GM19240 (cell line): ENCODE measurements at regions not wholly inside any gene's neighbourhood (a gene's known extent, or its start where the extent isn't known, plus 50 kb on each side); places are given as distances from the start of the nearest gene placed in this dataset.

Experiments
- DNase-seq: peaks from one replicate; pipeline ENCODE4 v3.0.0; 2011; ENCODE audit warnings: low spot score; ENCODE audit not compliant: insufficient read length

DNA sequence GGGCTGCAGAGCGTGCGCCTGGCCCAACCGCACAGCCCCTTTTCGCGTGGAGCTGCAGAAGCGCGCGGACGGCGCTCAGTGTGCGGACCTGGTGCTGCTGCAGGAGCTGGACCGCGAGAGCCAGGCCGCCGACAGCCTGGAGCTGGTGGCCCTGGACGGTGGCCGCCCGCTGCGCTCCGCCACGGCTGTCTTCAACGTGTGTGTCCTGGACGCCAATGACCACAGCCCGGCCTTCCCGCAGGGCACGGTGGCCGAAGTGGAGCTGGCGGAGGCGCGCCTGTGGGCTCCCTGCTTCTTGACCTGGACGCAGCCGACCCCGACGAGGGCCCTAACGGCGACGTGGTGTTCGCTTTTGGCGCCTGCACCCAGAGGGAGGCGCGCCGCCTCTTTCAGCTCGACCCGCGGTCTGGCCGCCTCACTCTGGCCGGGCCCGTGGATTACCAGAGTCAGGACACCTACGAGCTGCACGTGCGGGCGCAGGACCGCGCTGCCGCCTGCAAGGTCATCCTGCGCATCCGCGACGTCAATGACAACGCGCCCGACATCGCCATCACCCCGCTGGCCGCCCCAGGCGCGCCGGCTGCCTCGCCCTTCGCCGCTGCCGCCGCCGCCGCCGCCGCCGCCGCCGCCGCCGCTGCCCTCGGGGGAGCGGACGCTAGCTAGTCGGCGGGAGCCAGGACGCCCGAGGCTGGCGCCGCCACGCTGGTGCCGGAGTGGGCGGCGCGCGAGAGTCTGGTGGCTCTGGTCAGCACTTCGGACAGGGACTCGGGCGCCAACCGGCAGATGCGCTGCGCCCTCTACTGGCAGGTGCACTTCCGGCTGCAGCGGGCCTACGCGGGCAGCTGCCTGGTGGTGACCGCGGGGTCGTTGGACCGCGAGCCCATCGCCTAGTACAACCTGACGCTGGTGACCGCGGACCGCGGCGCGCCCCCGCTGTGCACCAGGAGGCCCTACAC, 172.2 kb downstream of the OLFM4 start:
- DNase-seq = no peak

DNA sequence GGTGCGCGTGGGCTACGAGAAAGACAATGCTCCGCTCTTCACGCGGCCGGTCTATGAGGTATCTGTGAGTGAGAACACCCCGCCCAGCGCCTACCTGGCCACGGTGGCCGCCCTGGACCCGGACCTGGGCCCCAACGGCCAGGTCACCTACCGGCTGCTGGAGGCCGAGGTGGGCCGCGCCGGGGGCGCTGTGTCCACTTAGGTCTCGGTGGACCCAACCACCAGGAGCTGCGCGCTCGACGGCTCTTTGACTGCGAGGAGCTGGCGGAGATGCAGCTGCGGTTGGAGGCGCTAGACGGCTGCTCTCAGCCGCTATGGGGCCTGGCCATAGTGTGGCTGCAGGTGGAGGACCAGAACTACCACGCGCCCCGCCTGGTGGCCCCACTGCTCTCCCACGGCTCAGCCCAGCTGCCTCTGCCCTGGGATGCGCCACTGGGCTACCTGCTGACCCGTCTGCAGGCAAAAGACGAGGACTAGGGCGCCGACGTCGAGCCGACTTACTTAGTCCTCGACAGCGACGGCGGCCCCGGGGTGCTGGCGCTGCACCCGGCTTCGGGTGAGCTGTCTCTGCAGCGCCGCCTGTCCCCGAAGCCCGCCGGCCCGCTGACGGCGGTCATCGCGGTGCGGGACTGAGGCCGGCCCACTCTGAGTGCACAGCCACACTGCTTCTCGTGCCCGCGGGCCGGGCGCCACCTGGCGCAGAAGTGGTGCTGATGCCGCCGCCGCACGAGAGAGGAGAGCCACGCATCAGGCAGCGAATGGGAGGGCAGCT, 173.0 kb downstream of the OLFM4 start:
- DNase-seq = no peak

DNA sequence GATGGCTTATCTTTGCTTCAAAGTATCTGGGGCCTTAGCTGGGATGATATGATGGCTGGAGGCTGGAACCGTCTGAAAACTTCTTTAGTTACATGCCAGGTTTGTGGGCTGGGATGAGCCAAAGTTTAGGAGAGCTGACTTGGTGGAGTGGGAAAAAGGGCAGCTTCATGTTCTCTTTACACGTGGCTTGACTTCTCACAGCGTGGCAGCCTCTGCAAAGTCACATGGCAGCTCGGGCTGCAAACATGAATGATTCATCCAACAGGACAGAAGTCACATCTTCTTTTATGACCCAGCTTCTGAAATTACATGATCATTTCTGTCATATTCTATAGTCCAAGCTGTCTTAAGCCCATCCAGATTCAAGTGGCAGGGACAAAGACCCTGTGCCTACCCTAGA, 176.0 kb downstream of the OLFM4 start:
- DNase-seq = no peak

DNA sequence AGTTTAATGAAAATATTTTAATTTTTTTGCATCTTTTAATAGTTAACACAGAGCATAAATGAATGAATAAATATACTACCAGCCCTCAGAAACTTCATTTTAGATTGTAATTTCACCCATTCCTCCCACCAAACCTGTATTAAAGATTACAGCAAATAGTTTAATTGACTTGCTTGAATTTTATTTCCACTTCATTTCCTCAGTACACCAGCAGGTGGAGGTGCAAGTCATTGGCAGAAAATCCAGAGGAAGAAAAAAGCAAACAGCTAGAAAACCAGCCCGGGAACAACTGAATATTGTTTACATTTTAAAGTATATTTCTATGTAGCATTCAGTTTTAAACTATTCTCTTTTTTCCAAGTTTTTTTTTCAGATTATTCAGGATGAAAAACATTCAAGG, 177.8 kb downstream of the OLFM4 start:
- no peak for DNase-seq

DNA sequence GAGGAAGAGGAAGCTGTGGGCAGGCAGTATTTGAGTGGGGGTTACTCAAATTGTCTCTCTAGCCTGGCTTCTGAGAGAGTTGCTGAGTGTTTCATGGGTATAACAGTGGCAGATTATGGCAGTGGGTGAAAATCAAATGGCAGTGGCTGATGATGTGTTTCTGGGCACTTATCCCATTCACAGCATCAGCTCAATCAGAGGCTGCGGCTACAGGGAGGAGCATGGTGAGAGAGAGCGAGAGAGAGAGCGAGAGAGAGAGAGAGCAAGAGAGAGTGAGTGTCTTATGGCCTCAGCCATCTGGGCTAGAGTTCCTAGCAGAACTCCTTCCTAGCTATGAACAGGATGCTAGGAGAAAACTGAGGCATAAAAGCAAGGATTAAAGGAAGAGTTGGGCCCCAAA, 178.9 kb downstream of the OLFM4 start:
- no peak for DNase-seq

DNA sequence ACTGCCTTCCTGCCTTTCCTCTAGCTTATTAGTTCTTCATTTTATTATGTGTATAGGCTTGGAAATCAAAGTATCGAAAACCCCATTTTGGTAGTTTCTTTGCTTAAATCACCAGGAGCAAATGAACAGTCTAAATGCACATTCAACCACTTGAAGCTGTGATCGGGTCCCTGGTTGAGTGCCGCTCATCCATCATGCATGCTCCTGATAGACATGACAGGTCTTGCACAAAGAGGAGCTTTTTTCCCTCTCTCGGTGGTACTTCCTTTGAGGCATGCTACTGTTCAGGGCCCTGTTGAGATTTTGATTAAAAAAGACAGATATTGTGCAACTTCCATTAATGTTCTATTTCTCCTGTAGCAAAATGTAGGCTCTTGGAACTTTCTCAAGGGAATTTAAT, 185.8 kb downstream of the OLFM4 start:
- DNase-seq = no peak

GRCh38 chr13:53215563-53215962, 186.9 kb downstream of the OLFM4 start:
- DNase-seq = no peak

GRCh38 chr13:53216773-53217172, 188.2 kb downstream of the OLFM4 start:
- DNase-seq = no peak

DNA sequence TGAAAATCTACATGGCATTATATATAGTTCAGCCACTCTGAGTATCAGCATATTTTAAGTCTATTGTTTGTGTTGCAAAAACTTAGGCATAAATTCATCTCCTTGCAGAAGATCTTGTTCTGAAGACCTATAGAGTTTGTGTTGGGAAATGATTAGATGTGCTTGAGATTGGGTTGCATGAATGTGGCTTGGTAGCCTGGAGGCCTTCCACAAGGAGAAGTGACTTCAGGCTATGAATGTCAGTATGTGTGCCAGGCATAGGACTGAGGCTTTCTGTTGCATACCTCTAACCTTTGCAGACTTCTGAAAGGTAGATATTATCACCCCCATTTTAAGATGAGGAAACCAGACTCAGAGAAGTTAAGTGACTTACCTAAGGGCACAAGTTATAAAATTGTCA, 188.6 kb downstream of the OLFM4 start:
- DNase-seq = no peak

GRCh38 chr13:53220038-53220437, 191.4 kb downstream of the OLFM4 start:
- DNase-seq = no peak

DNA sequence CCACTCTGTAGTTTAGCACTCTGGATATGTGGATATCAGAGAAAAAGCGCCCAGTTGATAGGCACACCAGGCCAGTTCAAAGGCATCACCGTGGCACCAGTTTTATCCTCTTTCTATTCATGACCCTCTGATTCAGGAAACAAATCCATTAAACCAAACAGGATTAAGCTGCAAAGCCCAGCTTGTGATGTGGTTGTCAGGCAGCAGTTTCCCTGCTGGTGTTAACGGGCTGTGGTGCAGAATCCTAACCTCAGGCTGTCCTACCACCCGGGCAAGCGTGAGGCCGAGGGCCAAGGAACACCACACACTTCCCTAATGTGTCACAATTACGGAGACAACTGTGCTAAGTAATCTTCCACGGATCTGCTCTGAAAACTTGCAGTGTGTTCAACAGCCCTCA, 209.1 kb downstream of the OLFM4 start:
- DNase-seq = no peak

DNA sequence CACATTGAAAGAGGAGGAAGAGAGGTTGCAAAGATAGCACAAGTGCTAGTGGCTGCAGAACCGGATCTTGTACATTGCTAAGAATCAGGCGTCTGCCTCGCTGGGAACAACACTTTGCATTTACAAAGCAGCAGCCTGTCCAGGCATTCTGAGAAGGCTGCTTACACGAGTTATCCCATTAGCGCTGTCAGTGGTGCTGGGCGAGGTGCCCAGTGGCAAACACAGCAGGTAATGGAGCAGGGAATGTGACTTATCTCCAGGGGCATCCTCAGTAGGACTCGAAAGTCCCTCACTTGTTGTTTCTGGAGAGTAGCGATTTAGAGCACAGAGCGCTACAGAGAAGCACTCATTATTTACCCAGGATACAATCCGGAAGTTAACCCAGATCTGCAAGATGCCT, 209.6 kb downstream of the OLFM4 start:
- DNase-seq = no peak

- no peak for DNase-seq
These were observed 211.9 kb downstream of the OLFM4 start for GRCh38 chr13:53240401-53241025.

DNA sequence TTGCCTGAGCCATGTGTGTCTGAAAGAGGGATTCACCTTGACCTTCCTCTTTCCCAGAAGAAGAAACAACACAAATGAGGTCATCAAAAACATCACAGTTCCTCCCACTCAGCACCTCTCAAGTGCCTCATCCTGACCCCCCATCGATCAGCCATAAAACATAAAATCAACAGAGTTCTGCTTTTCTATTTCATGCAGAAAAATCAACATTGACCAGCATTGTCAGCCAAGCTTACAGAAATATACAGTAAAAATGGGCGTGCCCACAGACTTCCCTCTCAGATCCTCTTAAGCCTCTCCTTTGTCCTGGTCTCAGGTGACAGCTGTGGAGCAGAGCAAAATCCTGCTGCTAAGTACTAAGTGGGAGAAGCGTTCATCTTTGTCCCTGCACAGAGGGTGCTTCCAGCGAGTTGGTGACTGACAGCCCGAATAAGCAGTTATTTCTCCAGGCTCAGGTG, 213.3 kb downstream of the OLFM4 start:
- no peak for DNase-seq

GRCh38 chr13:53249236-53249635, 220.6 kb downstream of the OLFM4 start:
- DNase-seq = no peak

DNA sequence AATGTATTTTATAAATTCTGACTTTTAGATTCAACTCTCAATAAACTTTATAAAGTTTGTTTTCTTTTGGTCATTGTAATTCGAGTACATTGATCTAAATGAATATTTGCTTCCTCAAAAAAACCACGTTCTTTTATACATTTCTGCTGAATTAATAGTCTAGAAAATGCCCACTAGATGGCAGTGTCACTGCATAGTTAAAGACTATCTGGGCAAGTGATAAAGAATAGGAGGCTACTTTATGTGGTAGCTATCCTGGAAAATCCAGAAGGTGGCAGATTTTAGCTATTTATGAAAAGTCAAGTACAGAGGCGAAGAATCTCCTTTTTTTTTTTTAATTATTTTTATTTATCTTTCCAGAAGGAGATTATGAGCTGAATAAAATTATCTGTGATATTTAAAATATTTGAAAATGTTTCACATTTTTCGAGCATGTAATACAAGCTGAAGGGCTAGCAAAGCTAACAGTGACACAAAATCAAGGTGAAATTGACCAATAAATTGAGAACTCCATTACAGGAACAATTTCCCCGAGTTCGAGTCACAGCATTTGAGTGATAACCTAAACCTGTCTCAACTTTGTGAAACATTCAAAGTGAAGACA, 221.8 kb downstream of the OLFM4 start:
- no peak for DNase-seq

- no peak for DNase-seq
These were observed 222.4 kb downstream of the OLFM4 start for GRCh38 chr13:53250977-53251376.

DNA sequence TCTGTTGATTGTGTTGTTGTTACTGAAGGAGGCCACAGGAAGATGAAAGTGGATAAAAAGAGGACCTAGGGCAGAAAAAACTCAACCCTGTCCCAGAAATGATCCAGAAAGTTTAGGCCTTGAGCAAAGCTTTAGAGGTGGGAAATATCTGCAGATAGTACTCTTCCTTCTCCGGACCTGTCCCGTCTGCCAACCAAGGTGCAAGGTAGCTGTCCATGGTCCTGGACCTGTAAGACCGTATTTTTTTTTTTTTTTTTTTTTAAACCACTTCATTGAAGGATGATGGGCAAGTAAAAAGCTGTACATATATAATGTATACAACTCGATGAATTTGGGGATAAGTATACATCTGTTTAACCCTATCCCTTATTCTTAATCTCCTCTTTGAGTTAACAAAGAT, 225.9 kb downstream of the OLFM4 start:
- no peak for DNase-seq

GRCh38 chr13:53255795-53256194, 227.2 kb downstream of the OLFM4 start:
- no peak for DNase-seq

DNA sequence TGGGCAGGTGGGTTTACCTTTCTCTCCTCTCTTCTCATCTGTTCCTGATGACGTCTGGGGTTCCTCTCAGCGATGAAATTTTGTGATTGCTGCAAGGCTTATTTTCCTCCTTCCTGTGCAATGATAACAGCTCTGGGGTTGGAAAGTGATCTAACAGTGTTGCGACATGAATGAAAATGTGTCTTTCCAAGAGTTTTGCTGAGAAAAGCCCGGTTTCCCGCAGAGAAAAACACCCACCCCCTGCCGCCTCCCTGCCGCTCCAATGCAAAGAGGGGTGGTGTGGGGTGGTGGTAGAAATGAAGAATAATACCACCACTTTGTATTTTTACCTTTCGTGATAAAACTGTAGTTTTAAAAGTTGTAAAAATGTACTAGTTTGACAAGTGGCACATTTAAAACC, 232.0 kb downstream of the OLFM4 start:
- no peak for DNase-seq

GRCh38 chr13:53264751-53265385, 236.3 kb downstream of the OLFM4 start:
- DNase-seq = no peak
